A549 (cell line): ENCODE measurements at regions not wholly inside any gene's neighbourhood (a gene's known extent, or its start where the extent isn't known, plus 50 kb on each side); places are given as distances from the start of the nearest gene placed in this dataset.

Experiments
- ATAC-seq, 2 experiments: fragments of 200-7000 bp in 1 of 2; fragments of >200 bp in 1 of 2; cut with Nextera tagmentation in 1 of 2; cut with Tn5 transposase in 1 of 2; 3 replicates each; pipeline versions ENCODE4 v1.8.0 to v1.9.1; 2018 to 2020; ENCODE audit warnings: mild to moderate bottlenecking in 1 of 2, moderate library complexity in 1 of 2
- CTCF ChIA-PET: fragments of 300-600 bp; sonication (Branson Sonifier 250); formaldehyde crosslinking; extraction: SDS; loops from one replicate; lab custom pipeline; 2021; ENCODE audit warnings: antibody characterized with exemption, inconsistent platforms; lab: Yijun Ruan, JAX
- POLR2A ChIA-PET: fragments of 350-600 bp; formaldehyde crosslinking; extraction: SDS; loops from one replicate; lab custom pipeline; 2021; ENCODE audit warnings: antibody characterized with exemption, inconsistent platforms; lab: Yijun Ruan, JAX
- DNase-seq, 2 experiments: peaks; one replicate each; pipeline versions ENCODE4 v3.0.0 to v3.0.0-alpha.2; 2011 to 2016; ENCODE audit warnings: low read depth in 1 of 2, low spot score in 1 of 2
- FAIRE-seq: peaks from 2 replicates; lab custom pipeline; 2011; peaks lifted over from hg19 to GRCh38; lab: Jason Lieb, UNC
- H3K27ac ChIP-seq, 2 experiments: fragments of >200 bp; sonication (Bioruptor Twin); formaldehyde crosslinking; 3 replicates each; pipeline ENCODE4 v1.5.1; 2016 to 2017
- H3K4me1 ChIP-seq: fragments of >200 bp; sonication (Bioruptor Twin); formaldehyde crosslinking; 3 replicates; pipeline ENCODE4 v1.6.1; 2016
- H3K4me2 ChIP-seq: fragments of >200 bp; sonication (Bioruptor Twin); formaldehyde crosslinking; 3 replicates; pipeline ENCODE4 v1.6.1; 2016
- H3K4me3 ChIP-seq: fragments of >200 bp; sonication (Bioruptor Twin); formaldehyde crosslinking; 3 replicates; pipeline ENCODE4 v1.5.1; 2016
- H3K9me3 ChIP-seq: fragments of >200 bp; sonication (Bioruptor Twin); formaldehyde crosslinking; 3 replicates; pipeline ENCODE4 v1.6.1; 2016
- EHMT2 ChIP-seq: fragments of 200-600 bp; sonication (generic); IDR thresholded peaks from 2 replicates; pipeline ENCODE4 v1.6.1; 2016; ENCODE audit warnings: antibody characterized with exemption, low read depth, mild to moderate bottlenecking, moderate library complexity
- ESRRA ChIP-seq: fragments of 150-350 bp; IDR thresholded peaks from 2 replicates; pipeline ENCODE4 v1.6.1; 2014; ENCODE audit warnings: mild to moderate bottlenecking, low read length, borderline replicate concordance
- FOSB ChIP-seq: fragments of 250-450 bp; sonication (Bioruptor Pico); IDR thresholded peaks from 2 replicates; pipeline ENCODE4 v1.5.0; 2020; ENCODE audit warnings: mild to moderate bottlenecking, moderate library complexity
- GATA3 ChIP-seq: IDR thresholded peaks from 2 replicates; pipeline ENCODE4 v1.6.1; 2012; ENCODE audit warnings: borderline replicate concordance
- HDAC2 ChIP-seq: fragments of 200-600 bp; sonication (generic); IDR thresholded peaks from 2 replicates; pipeline ENCODE4 v1.6.1; 2016
- JUN ChIP-seq, 2 experiments: fragments of >200 bp; sonication (Bioruptor Twin); formaldehyde crosslinking; IDR thresholded peaks; 2 replicates in 1 of 2; 3 replicates in 1 of 2; pipeline ENCODE4 v1.6.1; 2016 to 2017
- KDM1A ChIP-seq: fragments of 200-600 bp; sonication (generic); IDR thresholded peaks from 2 replicates; pipeline ENCODE4 v1.6.1; 2016; ENCODE audit warnings: low read depth, mild to moderate bottlenecking
- KDM5A ChIP-seq: fragments of 200-600 bp; sonication (generic); IDR thresholded peaks from 2 replicates; pipeline ENCODE4 v1.6.1; 2016; ENCODE audit warnings: antibody characterized with exemption, mild to moderate bottlenecking
- MAZ ChIP-seq: fragments of 150-350 bp; IDR thresholded peaks from 2 replicates; pipeline ENCODE4 v1.6.1; 2014; ENCODE audit warnings: antibody characterized with exemption, low read depth, low read length, borderline replicate concordance
- NFE2L2 ChIP-seq: fragments of 150-350 bp; conservative IDR thresholded peaks from 2 replicates; pipeline ENCODE4 v1.6.1; 2014; ENCODE audit warnings: low read length
- POLR2A ChIP-seq: IDR thresholded peaks from 2 replicates; pipeline ENCODE4 v1.6.1; 2012; ENCODE audit warnings: mild to moderate bottlenecking, low read length
- RAD21 ChIP-seq, 2 experiments: fragments of >200 bp in 1 of 2; sonication (Bioruptor Twin) in 1 of 2; formaldehyde crosslinking in 1 of 2; IDR thresholded peaks in 1 of 2; conservative IDR thresholded peaks in 1 of 2; 2 replicates in 1 of 2; 3 replicates in 1 of 2; pipeline ENCODE4 v1.6.1; 2012 to 2018; ENCODE audit warnings: inconsistent platforms in 1 of 2
- ZSCAN20 ChIP-seq: fragments of 250-450 bp; sonication (Bioruptor Pico); IDR thresholded peaks from 2 replicates; pipeline ENCODE4 v1.8.0; 2022; ENCODE audit warnings: mild to moderate bottlenecking, moderate library complexity
- WGBS: methylation state at CpG from one replicate; pipeline ENCODE4 v1.1.6; 2017; ENCODE audit errors: missing lambda C conversion rate; 5-methylcytosine and 5-hydroxymethylcytosine counted together
- TF ChIP-seq, protein P1 (sequence below): IDR thresholded peaks from 2 replicates; pipeline ENCODE4 v1.6.1; 2012
- TF ChIP-seq, protein P2 (sequence below): fragments of >200 bp; sonication (Bioruptor Twin); formaldehyde crosslinking; IDR thresholded peaks from 2 replicates; pipeline ENCODE4 v1.6.1; 2016
- TF ChIP-seq, protein P3 (sequence below): fragments of >200 bp; sonication (Bioruptor Twin); formaldehyde crosslinking; IDR thresholded peaks from 3 replicates; pipeline ENCODE4 v1.6.1; 2016

DNA sequence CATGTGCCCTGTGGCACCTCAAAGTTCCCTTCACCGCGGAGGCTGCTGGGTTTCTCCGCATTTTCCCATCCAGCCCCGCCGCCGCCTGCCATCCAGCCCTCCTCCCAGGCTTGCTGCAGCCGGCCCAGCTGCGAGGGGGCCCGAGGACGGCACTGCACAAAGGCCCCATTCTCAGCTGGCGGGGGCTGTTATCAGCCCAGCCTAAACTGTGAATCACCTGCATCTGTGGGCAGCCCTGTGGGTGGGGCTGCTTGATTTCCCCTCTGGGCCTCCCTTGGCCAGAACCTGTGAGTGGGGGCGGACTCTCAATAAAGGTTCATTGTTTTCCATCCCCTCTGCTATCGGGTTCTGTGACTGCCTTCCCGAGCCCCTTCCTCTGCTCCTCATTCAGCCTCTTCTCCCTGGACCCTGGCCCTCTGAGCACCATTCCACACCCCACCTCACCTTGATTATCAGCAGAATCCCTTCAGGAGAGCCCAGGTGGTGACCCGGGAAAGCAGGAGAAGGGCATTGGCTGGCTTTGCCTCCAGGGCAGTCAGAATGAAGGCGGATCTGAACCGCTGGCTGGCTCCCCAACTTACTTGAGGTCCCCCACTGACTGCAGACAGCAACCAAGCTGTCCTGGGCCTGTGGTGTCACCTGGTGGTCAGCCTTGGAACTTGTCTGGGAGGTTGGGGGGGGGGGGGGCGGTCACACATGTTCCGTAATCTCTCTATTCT is 204.5 kb downstream of the ZFP36L2 start:
- CTCF ChIA-PET = interaction anchor here (1.4 to 2.0 kb wide), 2 partner anchors 11 to 18 kb away, joined by 4 read pairs; no protein-coding TSS in a partner anchor
- POLR2A ChIA-PET = interaction anchor here (0.6 kb wide), 1 partner anchor 10 kb away, joined by 3 read pairs; no protein-coding TSS in a partner anchor
- WGBS = 84% methylated on average over 19 of the region's 19 CpGs
- peaks cover 13% of the 10 kb centered on the region; the same call in 2 of the 3 replicates for H3K4me1 ChIP-seq
- FAIRE-seq = no peak
- ATAC-seq = no peak
- H3K27ac ChIP-seq = no peak overlapping the region
- DNase-seq = no peak
- H3K9me3 ChIP-seq = peaks cover 26% of the 10 kb centered on the region
- TF ChIP-seq, protein P1, sequence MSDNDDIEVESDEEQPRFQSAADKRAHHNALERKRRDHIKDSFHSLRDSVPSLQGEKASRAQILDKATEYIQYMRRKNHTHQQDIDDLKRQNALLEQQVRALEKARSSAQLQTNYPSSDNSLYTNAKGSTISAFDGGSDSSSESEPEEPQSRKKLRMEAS = no peak
- TF ChIP-seq RAD21 (conservative IDR thresholded peaks at IDR 0.05 in 1 of 2, IDR thresholded peaks at IDR 0.05 in 1 of 2) = peak in 1 of 2 experiments; percentile 7; a peak in 1 of 5 replicates
- H3K4me2 ChIP-seq = no peak overlapping the region
- no peak overlapping the region for H3K4me3 ChIP-seq

DNA sequence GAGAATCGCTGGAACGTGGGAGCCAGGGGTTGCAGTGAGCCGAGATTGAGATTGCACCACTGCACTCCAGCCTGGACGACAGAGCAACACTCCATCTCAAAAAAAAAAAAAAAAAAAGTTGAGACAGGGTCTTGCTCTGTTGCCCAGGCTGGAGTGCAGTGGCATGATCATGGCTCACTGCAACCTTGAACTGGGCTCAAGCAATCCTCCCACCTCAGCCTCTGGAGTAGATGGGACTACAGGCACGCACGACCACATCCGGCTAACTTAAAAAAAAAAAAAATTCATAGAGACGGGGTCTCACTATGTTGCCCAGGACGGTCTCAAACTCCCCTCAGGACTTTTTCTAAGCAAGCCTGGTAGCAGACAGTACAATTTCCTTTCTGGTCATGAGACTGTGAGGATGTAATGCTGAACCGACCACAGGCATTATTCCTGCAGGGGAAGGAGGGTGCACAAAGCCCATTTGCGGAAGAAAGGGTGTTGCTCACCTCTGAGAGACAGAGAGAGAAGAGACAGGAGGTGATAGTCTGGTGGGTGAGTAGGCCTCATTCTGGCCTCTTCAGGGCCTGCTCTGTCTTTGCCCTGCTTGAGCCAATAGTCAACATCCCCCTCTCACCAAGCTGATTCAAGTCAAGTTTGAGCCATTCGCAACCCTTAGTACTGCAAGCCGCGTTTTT is 205.3 kb downstream of the ZFP36L2 start:
- Histone ChIP-seq H3K4me2 (no peak overlapping the region), H3K9me3 (peaks cover 26% of the 10 kb centered on the region)
- WGBS = 79% methylated on average over 14 of the region's 14 CpGs
- TF ChIP-seq, protein P1 = no peak
- TF ChIP-seq, protein P2, sequence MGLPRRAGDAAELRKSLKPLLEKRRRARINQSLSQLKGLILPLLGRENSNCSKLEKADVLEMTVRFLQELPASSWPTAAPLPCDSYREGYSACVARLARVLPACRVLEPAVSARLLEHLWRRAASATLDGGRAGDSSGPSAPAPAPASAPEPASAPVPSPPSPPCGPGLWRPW = no peak
- TF ChIP-seq, protein P3, sequence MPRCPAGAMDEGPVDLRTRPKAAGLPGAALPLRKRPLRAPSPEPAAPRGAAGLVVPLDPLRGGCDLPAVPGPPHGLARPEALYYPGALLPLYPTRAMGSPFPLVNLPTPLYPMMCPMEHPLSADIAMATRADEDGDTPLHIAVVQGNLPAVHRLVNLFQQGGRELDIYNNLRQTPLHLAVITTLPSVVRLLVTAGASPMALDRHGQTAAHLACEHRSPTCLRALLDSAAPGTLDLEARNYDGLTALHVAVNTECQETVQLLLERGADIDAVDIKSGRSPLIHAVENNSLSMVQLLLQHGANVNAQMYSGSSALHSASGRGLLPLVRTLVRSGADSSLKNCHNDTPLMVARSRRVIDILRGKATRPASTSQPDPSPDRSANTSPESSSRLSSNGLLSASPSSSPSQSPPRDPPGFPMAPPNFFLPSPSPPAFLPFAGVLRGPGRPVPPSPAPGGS = no peak
- TF ChIP-seq KDM5A (no peak), KDM1A (no peak), MAZ (no peak), ZSCAN20 (CRISPR knock-in tag) (no peak)
- TF ChIP-seq, all 56 proteins: peak for 0
- ATAC-seq (no peak), DNase-seq (no peak), FAIRE-seq (no peak)
- Histone ChIP-seq H3K4me3 (no peak overlapping the region), H3K27ac (no peak overlapping the region), H3K4me1 (peaks cover 13% of the 10 kb centered on the region; the same call in 2 of the 3 replicates)
- POLR2A ChIA-PET = no interaction called here
- CTCF ChIA-PET = interaction anchor here (1.4 to 2.0 kb wide), 2 partner anchors 10 to 17 kb away, joined by 4 read pairs; no protein-coding TSS in a partner anchor

DNA sequence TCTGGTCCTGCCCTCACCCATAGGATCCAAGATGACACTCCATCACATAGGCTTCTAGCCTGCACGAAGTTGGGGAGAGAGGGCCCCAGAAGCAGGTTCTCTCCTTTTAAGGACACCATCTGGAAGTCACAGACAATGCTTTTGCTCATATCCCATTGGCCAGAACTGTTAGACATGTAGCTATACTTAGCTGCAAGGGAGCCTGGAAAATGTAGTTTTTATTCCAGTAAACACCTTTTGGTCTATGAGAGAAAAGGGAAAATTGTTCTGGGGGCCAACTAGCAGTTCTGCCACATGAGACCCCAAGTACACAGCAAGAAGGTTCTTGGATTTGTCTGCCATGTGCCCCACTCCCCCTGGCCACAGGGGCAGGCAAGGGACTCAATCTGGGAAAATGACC is 206.1 kb downstream of the ZFP36L2 start:
- H3K4me1 ChIP-seq = peaks cover 13% of the 10 kb centered on the region; the same call in 2 of the 3 replicates
- WGBS = 22% methylated on average over 1 of the region's 1 CpG
- H3K4me2 ChIP-seq = no peak overlapping the region
- ATAC-seq (no peak), DNase-seq (no peak)
- H3K27ac ChIP-seq = no peak overlapping the region
- H3K4me3 ChIP-seq = no peak overlapping the region
- TF ChIP-seq NFE2L2 (no peak), KDM1A (no peak), ESRRA (no peak), HDAC2 (no peak), POLR2A (no peak), RAD21 (conservative IDR thresholded peaks at IDR 0.05 in 1 of 2, IDR thresholded peaks at IDR 0.05 in 1 of 2) (no peak), FOSB (CRISPR knock-in tag) (no peak), GATA3 (no peak), JUN (IDR thresholded peaks at IDR 0.05) (no peak), EHMT2 (no peak)
- TF ChIP-seq, all 56 proteins: peak for 0
- ChIA-PET CTCF (no interaction called here), POLR2A (no interaction called here)
- peaks cover 26% of the 10 kb centered on the region for H3K9me3 ChIP-seq
- FAIRE-seq = no peak
